Activated naive CD4-positive, alpha-beta T cell treated with anti-CD3 and anti-CD28 coated beads for 36 hours (primary cell): ENCODE measurements at regions not wholly inside any gene's neighbourhood (a gene's known extent, or its start where the extent isn't known, plus 50 kb on each side); places are given as distances from the start of the nearest gene placed in this dataset.

Experiments
- CTCF ChIA-PET: fragments of 350-600 bp; sonication (Branson Sonifier 250); formaldehyde crosslinking; loops from one replicate; lab custom pipeline; 2021; ENCODE audit warnings: antibody characterized with exemption; lab: Charles Lee
- DNase-seq: peaks from one replicate; pipeline ENCODE4 v3.0.0-alpha.2; 2020
- H3K27ac Mint-ChIP-seq: one replicate; pipeline ENCODE4 v1.8.0; 2021; ENCODE audit warnings: mild to moderate bottlenecking, mixed read lengths
- H3K27me3 Mint-ChIP-seq: one replicate; pipeline ENCODE4 v1.8.0; 2021; ENCODE audit warnings: low read depth, mixed read lengths
- H3K36me3 Mint-ChIP-seq: one replicate; pipeline ENCODE4 v1.8.0; 2021; ENCODE audit warnings: low read depth, mixed read lengths
- H3K4me1 Mint-ChIP-seq: one replicate; pipeline ENCODE4 v1.8.0; 2021; ENCODE audit warnings: low read depth, mixed read lengths
- H3K4me3 Mint-ChIP-seq: one replicate; pipeline ENCODE4 v1.8.0; 2021; ENCODE audit warnings: mild to moderate bottlenecking, moderate library complexity, mixed read lengths
- H3K9me3 Mint-ChIP-seq: one replicate; pipeline ENCODE4 v1.8.0; 2021; ENCODE audit warnings: mixed read lengths
- intact Hi-C: fragments of 100-400 bp; cut with micrococcal nuclease; formaldehyde crosslinking; loops from one replicate; pipeline ENCODE4 v1.15.1; 2023

- CTCF ChIA-PET = interaction anchor here (1.7 kb wide), 1 partner anchor 78 kb away, joined by 4 read pairs; no protein-coding TSS in a partner anchor
- intact Hi-C loops = no loop called here
- Mint-ChIP-seq H3K27me3 (peaks cover 8% of the 10 kb centered on the region), H3K9me3 (no peaks in the 10 kb centered on the region), H3K4me1 (no peaks in the 10 kb centered on the region), H3K36me3 (no peaks in the 10 kb centered on the region), H3K4me3 (no peak overlapping the region), H3K27ac (no peak overlapping the region)
- DNase-seq = no peak
These were observed 304.0 kb downstream of the VPS13C start for GRCh38 chr15:61756071-61756820.

DNA sequence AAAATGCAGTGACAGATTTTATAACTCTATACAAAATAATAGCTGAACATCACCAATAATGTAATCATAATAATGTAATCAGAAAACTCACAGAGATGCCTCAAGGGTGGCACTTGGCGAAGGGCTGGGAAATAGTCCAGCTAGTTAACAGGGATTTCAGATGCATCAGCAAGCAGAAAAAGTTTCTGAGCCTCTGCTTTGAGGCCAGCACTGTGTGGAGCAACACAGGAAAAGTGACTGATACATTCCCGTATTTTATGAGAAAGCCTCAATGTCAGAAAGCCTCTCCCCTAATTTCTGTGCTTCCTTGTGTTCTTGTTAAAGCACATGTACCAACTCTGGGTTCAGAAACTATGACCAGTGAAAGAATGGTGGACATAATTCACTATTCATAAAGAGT lies 304.8 kb downstream of the VPS13C start:
- CTCF ChIA-PET = interaction anchor here (1.7 kb wide), 1 partner anchor 79 kb away, joined by 4 read pairs; no protein-coding TSS in a partner anchor
- DNase-seq = no peak
- Mint-ChIP-seq H3K4me1 (no peaks in the 10 kb centered on the region), H3K27ac (no peak overlapping the region), H3K4me3 (no peak overlapping the region), H3K9me3 (no peaks in the 10 kb centered on the region), H3K36me3 (no peaks in the 10 kb centered on the region), H3K27me3 (peaks cover 8% of the 10 kb centered on the region)
- intact Hi-C loops = no loop called here

GRCh38 chr15:61753018-61753710 lies 307.1 kb downstream of the VPS13C start:
- Mint-ChIP-seq H3K36me3 (no peaks in the 10 kb centered on the region), H3K27ac (no peak overlapping the region), H3K4me3 (no peak overlapping the region), H3K4me1 (no peaks in the 10 kb centered on the region), H3K9me3 (no peaks in the 10 kb centered on the region), H3K27me3 (peaks cover 5% of the 10 kb centered on the region)
- intact Hi-C loops = no loop called here
- DNase-seq = no peak
- CTCF ChIA-PET = interaction anchor here (1.3 kb wide), 1 partner anchor 81 kb away, joined by 4 read pairs; no protein-coding TSS in a partner anchor

DNA sequence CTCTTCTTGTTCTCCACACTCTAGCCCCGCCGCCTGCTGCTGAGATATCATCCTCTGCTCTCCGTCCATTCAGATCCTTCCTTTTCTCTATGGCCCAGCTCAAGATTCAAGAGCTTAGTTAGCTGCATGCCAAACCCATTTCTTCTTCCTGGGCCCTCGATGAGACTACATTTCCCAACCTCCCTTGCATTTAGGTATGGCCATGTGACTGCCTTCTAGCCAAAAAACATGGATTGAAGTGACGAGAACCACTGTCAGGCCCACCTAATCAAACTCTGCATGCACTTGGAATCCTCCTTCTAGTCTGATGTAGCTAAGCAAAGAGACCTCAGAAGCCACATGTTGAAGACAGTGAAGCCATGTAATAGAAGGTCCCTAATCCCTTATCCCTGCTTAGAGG lies 308.2 kb downstream of the VPS13C start:
- Mint-ChIP-seq H3K27ac (no peak overlapping the region), H3K9me3 (no peaks in the 10 kb centered on the region), H3K4me3 (no peak overlapping the region), H3K27me3 (peaks cover 5% of the 10 kb centered on the region), H3K36me3 (no peaks in the 10 kb centered on the region), H3K4me1 (no peaks in the 10 kb centered on the region)
- no peak for DNase-seq
- intact Hi-C loops = no loop called here
- CTCF ChIA-PET = interaction anchor here (0.7 kb wide), 2 partner anchors 13 to 18 kb away, joined by 3 read pairs; no protein-coding TSS in a partner anchor

DNA sequence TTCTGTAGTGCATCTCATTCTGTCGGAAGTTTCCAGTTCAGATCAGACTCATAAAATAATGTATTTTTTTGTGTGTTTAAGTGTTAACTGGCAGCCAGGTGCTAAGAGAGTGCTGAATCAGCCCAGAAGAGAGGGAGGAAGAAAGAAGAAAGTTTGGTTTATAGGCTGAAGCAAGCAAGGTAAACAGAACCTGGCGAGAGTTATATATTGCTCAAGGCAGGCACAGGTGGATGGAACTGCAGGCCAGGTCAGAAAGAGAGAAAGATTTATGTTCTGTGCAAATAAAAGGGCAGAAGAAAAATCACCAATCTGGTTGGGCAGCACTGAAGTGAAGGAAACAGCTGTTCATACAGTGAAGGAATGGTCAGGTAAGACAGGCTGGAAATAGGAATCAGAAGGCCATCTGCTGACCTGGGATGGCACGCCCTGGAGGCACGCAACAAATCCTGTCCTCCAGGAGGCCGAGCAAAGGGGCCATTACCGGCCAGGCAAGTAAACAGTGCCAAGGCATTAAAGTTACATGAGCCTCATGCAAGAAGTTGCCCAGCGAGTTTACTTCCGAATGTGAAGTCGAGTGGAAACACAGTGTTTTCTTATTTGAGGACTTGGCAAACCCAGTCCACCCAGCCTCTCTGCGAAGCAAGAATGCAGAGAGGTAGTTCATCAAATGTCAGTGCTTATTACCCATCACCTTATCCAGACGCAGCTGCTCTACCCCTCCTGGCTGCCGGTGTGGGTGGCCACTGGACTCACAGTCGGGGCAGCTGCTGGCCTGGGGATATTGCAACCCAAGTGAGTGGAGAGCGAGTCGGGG lies 309.8 kb downstream of the VPS13C start:
- Mint-ChIP-seq H3K4me3 (no peak overlapping the region), H3K4me1 (no peaks in the 10 kb centered on the region), H3K27ac (no peak overlapping the region), H3K9me3 (no peaks in the 10 kb centered on the region), H3K36me3 (no peaks in the 10 kb centered on the region), H3K27me3 (peaks cover 7% of the 10 kb centered on the region)
- no peak for DNase-seq
- intact Hi-C loops = no loop called here
- CTCF ChIA-PET = no interaction called here

GRCh38 chr15:61749169-61749568 lies 311.1 kb downstream of the VPS13C start:
- Mint-ChIP-seq H3K36me3 (no peaks in the 10 kb centered on the region), H3K4me3 (no peak overlapping the region), H3K9me3 (no peaks in the 10 kb centered on the region), H3K27ac (no peak overlapping the region), H3K4me1 (no peaks in the 10 kb centered on the region), H3K27me3 (peaks cover 13% of the 10 kb centered on the region)
- CTCF ChIA-PET = no interaction called here
- intact Hi-C loops = no loop called here
- no peak for DNase-seq

GRCh38 chr15:61748529-61748928 lies 311.7 kb downstream of the VPS13C start:
- Mint-ChIP-seq H3K9me3 (no peaks in the 10 kb centered on the region), H3K27me3 (peaks cover 14% of the 10 kb centered on the region), H3K4me1 (no peaks in the 10 kb centered on the region), H3K27ac (no peak overlapping the region), H3K4me3 (no peak overlapping the region), H3K36me3 (no peaks in the 10 kb centered on the region)
- CTCF ChIA-PET = no interaction called here
- intact Hi-C loops = no loop called here
- DNase-seq = no peak

DNA sequence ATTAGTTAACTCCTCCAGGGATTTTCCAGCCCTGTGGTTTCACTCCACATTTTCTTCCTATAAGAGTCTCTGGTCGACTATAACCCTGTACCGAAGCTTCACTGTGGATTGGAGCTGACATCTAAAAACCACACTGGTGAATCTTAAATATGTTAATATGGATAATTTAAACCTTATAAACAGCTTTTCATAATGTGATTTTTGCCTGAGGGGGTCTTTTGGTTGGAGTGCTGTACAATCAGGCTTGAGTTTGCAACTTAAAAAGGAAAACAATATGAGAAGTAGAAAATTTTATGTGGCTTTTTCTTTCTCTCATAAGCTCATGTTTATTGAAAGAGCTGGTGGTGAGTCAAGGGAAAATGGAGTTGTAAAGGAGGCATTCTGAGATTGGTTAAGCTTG lies 313.7 kb downstream of the VPS13C start:
- H3K4me1 Mint-ChIP-seq = no peaks in the 10 kb centered on the region
- CTCF ChIA-PET = no interaction called here
- no peak for DNase-seq
- peaks cover 21% of the 10 kb centered on the region for H3K27me3 Mint-ChIP-seq
- no peaks in the 10 kb centered on the region for H3K9me3 Mint-ChIP-seq
- no peak overlapping the region for H3K27ac Mint-ChIP-seq
- H3K4me3 Mint-ChIP-seq = no peak overlapping the region
- intact Hi-C loops = no loop called here
- H3K36me3 Mint-ChIP-seq = no peaks in the 10 kb centered on the region

GRCh38 chr15:61743345-61743909 lies 316.8 kb downstream of the VPS13C start:
- Mint-ChIP-seq H3K9me3 (no peaks in the 10 kb centered on the region), H3K4me1 (no peaks in the 10 kb centered on the region)

DNA sequence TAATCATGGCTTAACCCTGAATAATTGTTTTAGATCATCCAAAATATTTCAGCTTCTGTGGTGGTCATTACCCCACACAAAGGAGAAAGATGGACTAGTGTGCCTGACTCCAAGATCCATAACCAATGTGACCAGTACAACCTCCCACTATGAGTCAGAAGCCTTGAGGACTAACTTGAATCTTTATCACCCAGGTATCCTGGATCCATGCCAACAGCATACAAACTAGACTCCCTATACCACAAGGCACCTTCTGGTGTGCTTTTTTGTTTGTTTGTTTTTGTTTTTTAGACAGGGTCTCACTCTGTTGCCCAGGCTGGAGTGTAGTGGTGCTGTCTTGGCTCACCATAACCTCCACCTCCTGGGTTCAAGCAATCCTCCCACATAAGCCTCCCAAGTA lies 317.7 kb downstream of the VPS13C start:
- H3K4me3 Mint-ChIP-seq = no peak overlapping the region
- CTCF ChIA-PET = no interaction called here
- no peaks in the 10 kb centered on the region for H3K4me1 Mint-ChIP-seq
- intact Hi-C loops = no loop called here
- no peak for DNase-seq
- peaks cover 16% of the 10 kb centered on the region for H3K27me3 Mint-ChIP-seq
- no peaks in the 10 kb centered on the region for H3K36me3 Mint-ChIP-seq
- H3K9me3 Mint-ChIP-seq = no peaks in the 10 kb centered on the region
- H3K27ac Mint-ChIP-seq = no peak overlapping the region

More at GRCh38 chr15:61743345-61743909, 316.8 kb downstream of the VPS13C start:
- no peak overlapping the region for H3K4me3 Mint-ChIP-seq
- peaks cover 16% of the 10 kb centered on the region for H3K27me3 Mint-ChIP-seq
- DNase-seq = no peak
- CTCF ChIA-PET = no interaction called here
- H3K36me3 Mint-ChIP-seq = no peaks in the 10 kb centered on the region
- H3K27ac Mint-ChIP-seq = no peak overlapping the region
- intact Hi-C loops = no loop called here

GRCh38 chr15:61736790-61737189 lies 323.5 kb downstream of the VPS13C start:
- no peaks in the 10 kb centered on the region for H3K36me3 Mint-ChIP-seq
- CTCF ChIA-PET = no interaction called here
- no peak overlapping the region for H3K27ac Mint-ChIP-seq
- no peaks in the 10 kb centered on the region for H3K4me1 Mint-ChIP-seq
- no peak for DNase-seq
- no peak overlapping the region for H3K4me3 Mint-ChIP-seq
- H3K27me3 Mint-ChIP-seq = peaks cover 2% of the 10 kb centered on the region
- intact Hi-C loops = no loop called here
- H3K9me3 Mint-ChIP-seq = no peaks in the 10 kb centered on the region

GRCh38 chr15:61731099-61731498 lies 329.1 kb downstream of the VPS13C start:
- Mint-ChIP-seq H3K9me3 (no peaks in the 10 kb centered on the region), H3K27ac (no peak overlapping the region), H3K4me3 (no peak overlapping the region), H3K4me1 (no peaks in the 10 kb centered on the region), H3K36me3 (no peaks in the 10 kb centered on the region), H3K27me3 (peaks cover 8% of the 10 kb centered on the region)
- DNase-seq = no peak
- CTCF ChIA-PET = interaction anchor here (1.2 kb wide), 1 partner anchor 104 kb away, joined by 3 read pairs; no protein-coding TSS in a partner anchor
- intact Hi-C loops = no loop called here
